GM18502 (cell line): ENCODE measurements at regions not wholly inside any gene's neighbourhood (a gene's known extent, or its start where the extent isn't known, plus 50 kb on each side); places are given as distances from the start of the nearest gene placed in this dataset.

Experiments
- ATAC-seq: cut with Tn5 transposase; IDR thresholded peaks from one replicate; pipeline ENCODE4 v1.9.1; 2021; ENCODE audit warnings: mild to moderate bottlenecking; ENCODE audit not compliant: unreplicated experiment, poor library complexity

- ATAC-seq: no peak
Measured at GRCh38 chr5:58403822-58404433, 56.0 kb downstream of the PLK2 start.

GRCh38 chr5:58401701-58402100, 58.2 kb downstream of the PLK2 start:
- no peak for ATAC-seq

- ATAC-seq: no peak
Measured at GRCh38 chr5:58400737-58401136, 59.1 kb downstream of the PLK2 start.

- ATAC-seq: no peak
Measured at GRCh38 chr5:58399951-58400350, 59.9 kb downstream of the PLK2 start.

- ATAC-seq: no peak
Measured at GRCh38 chr5:58394339-58394738, 65.5 kb downstream of the PLK2 start.

GRCh38 chr5:58393716-58394115, 66.2 kb downstream of the PLK2 start:
- no peak for ATAC-seq

- ATAC-seq: no peak
Measured at GRCh38 chr5:58392496-58392895, 67.4 kb downstream of the PLK2 start.

- ATAC-seq: no peak
Measured at GRCh38 chr5:58383448-58383847, 76.4 kb downstream of the PLK2 start.

- ATAC-seq: no peak
Measured at GRCh38 chr5:58382131-58382534, 77.8 kb downstream of the PLK2 start.

GRCh38 chr5:58381566-58381965, 78.3 kb downstream of the PLK2 start:
- no peak for ATAC-seq

GRCh38 chr5:58380655-58381054, 79.2 kb downstream of the PLK2 start:
- ATAC-seq: no peak

GRCh38 chr5:58378613-58379390, 81.1 kb downstream of the PLK2 start:
- no peak for ATAC-seq

GRCh38 chr5:58370606-58371005, 89.3 kb downstream of the PLK2 start:
- no peak for ATAC-seq

GRCh38 chr5:58369513-58370190, 90.2 kb downstream of the PLK2 start:
- no peak for ATAC-seq

- ATAC-seq: no peak
Measured at GRCh38 chr5:58366461-58366860, 93.4 kb downstream of the PLK2 start.

- ATAC-seq: no peak
Measured at GRCh38 chr5:58365791-58366190, 94.1 kb downstream of the PLK2 start.

GRCh38 chr5:58363461-58364249, 96.2 kb downstream of the PLK2 start:
- no peak for ATAC-seq

GRCh38 chr5:58362135-58362534, 97.8 kb downstream of the PLK2 start:
- ATAC-seq: no peak

GRCh38 chr5:58360794-58361193, 99.1 kb downstream of the PLK2 start:
- ATAC-seq: no peak

- no peak for ATAC-seq
Measured at GRCh38 chr5:58359981-58360380, 99.9 kb downstream of the PLK2 start.
